Stimulated activated naive CD8-positive, alpha-beta T cell treated with anti-CD3 and anti-CD28 coated beads, Interleukin-15, Interleukin-2, amounts not matched to agents 100 U/mL and 50 U/mL, for 24 hours (primary cell): ENCODE measurements at regions not wholly inside any gene's neighbourhood (a gene's known extent, or its start where the extent isn't known, plus 50 kb on each side); places are given as distances from the start of the nearest gene placed in this dataset.

ENCODE experiments used
- ATAC-seq: fragments of 150-1000 bp; cut with Tn5 transposase; one replicate; pipeline ENCODE4 v1.10.0; 2021
- DNase-seq: peaks from one replicate; pipeline ENCODE4 v3.0.0; 2021

DNA sequence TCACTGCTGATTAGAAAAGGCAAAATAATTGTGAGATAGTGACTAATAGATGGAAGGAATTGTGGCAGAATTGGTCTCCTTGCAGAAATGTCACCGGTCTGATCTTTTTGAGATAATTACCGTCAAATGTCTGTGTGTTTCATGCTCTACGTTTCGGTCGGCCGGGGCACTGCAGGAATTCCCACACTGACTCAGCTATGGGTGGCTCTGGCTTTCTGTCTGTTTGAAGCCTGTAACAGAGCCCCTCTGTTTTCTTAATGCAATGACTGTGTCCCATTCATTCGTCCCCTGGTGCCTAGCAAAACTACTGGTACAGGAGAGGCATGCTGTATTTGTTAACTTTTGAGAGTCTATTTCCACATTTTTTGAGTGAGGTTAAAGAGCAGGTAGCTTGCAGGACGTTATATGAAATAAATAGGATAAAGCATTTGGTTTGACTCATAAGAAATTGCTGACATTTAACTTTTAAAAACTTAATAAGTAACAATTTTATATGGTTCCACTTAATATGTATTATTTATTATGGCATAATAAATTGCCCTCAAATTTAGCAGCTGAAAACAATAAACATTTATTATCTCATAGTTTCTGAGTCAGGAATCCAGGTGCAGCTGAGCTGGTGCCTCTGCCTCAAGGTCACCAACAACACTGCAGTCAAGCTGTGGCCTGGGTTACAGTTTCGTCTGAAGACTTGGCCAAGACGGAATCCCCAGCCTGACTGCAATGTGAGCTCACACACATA, 53.3 kb upstream of the CTBP2 start:
- no peak for ATAC-seq

DNA sequence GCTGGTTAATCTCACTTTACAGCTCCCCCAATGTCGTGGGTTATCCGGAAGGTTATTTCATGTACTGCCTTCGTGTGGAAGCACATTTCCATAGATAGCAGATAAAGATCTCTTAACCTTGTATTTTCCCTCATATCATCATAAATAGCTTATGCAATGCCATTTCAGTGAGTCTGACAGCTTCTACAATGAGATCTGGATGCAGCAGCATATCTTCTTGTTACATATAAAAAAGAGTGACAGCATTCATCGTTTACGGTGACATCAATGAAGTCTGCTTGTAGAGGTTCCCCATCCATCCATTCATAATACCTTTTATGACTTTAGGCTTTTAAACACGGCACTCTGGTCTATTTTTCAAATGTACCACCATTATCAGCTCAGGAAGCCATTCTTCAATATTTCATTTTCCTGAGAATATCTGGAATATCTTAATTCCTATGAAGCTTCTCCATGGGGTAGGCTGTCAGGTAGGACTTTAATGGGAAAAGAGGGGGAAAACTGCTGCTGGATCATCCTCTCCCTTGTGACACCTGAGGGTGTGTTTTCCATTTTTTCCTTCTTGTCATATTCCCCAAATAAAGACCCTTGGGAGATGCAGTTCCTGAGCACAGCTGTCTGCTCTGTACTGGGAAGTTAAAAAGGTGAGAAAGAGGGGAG, 51.9 kb upstream of the CTBP2 start:
- ATAC-seq (no peak), DNase-seq (no peak)

More for the DNA sequence above, 53.3 kb upstream of the CTBP2 start:
- no peak for DNase-seq
